Naive thymus-derived CD4-positive, alpha-beta T cell (primary cell): ENCODE measurements at regions not wholly inside any gene's neighbourhood (a gene's known extent, or its start where the extent isn't known, plus 50 kb on each side); places are given as distances from the start of the nearest gene placed in this dataset.

Experiments used
- ATAC-seq: fragments of 150-1000 bp; cut with Tn5 transposase; 2 replicates; pipeline ENCODE4 v1.10.0; 2021; ENCODE audit warnings: mild to moderate bottlenecking, moderate library complexity
- CTCF ChIA-PET: fragments of 350-600 bp; sonication (Branson Sonifier 250); formaldehyde crosslinking; loops from one replicate; lab custom pipeline; 2021; ENCODE audit warnings: antibody characterized with exemption; lab: Charles Lee
- POLR2A ChIA-PET: fragments of 350-600 bp; sonication (Branson Sonifier 250); formaldehyde crosslinking; loops from one replicate; lab custom pipeline; 2021; ENCODE audit warnings: antibody characterized with exemption, inconsistent platforms; lab: Charles Lee
- DNase-seq, 9 donors: peaks; one replicate each; pipeline versions ENCODE4 v3.0.0 to v3.0.0-alpha.2; 2020 to 2022; ENCODE audit warnings: mixed read lengths in 1 of 9
- H3K27ac ChIP-seq: one replicate; pipeline ENCODE4 v1.7.0; 2013; ENCODE audit warnings: mild to moderate bottlenecking, low read depth, low read length, moderate library complexity
- H3K27me3 ChIP-seq, 2 donors: one replicate each; pipeline ENCODE4 v1.7.0; 2013; ENCODE audit warnings: low read length in 2 of 2, mild to moderate bottlenecking in 2 of 2, moderate library complexity in 2 of 2; ENCODE audit not compliant: control insufficient read depth in 2 of 2, insufficient read depth in 2 of 2
- H3K36me3 ChIP-seq, 3 experiments: 1 replicate in 2 of 3; 2 replicates in 1 of 3; pipeline ENCODE4 v1.7.0; 2013; ENCODE audit warnings: low read length in 3 of 3, mild to moderate bottlenecking in 3 of 3, moderate library complexity in 1 of 3; ENCODE audit not compliant: insufficient read depth in 3 of 3, control insufficient read depth in 2 of 3
- H3K4me1 ChIP-seq, 2 donors: one replicate each; pipeline ENCODE4 v1.7.0; 2013; ENCODE audit warnings: low read length in 2 of 2, mild to moderate bottlenecking in 2 of 2, moderate library complexity in 1 of 2; ENCODE audit not compliant: control insufficient read depth in 2 of 2, insufficient read depth in 2 of 2
- H3K4me3 ChIP-seq: 2 replicates; pipeline ENCODE4 v1.7.0; 2013; ENCODE audit warnings: mild to moderate bottlenecking, low read length
- H3K9me3 ChIP-seq, 3 experiments: 1 replicate in 2 of 3; 2 replicates in 1 of 3; pipeline ENCODE4 v1.7.0; 2013; ENCODE audit warnings: low read length in 3 of 3; ENCODE audit not compliant: control insufficient read depth in 2 of 3
- H3K27ac Mint-ChIP-seq, 9 donors: one replicate each; pipeline ENCODE4 v1.8.0; 2020 to 2022; ENCODE audit warnings: mixed read lengths in 9 of 9, mild to moderate bottlenecking in 8 of 9, moderate library complexity in 5 of 9, inconsistent platforms in 2 of 9
- H3K27me3 Mint-ChIP-seq, 5 donors: one replicate each; pipeline ENCODE4 v1.8.0; 2021 to 2022; ENCODE audit warnings: mixed read lengths in 5 of 5, mild to moderate bottlenecking in 1 of 5
- H3K36me3 Mint-ChIP-seq, 5 donors: one replicate each; pipeline ENCODE4 v1.8.0; 2020 to 2022; ENCODE audit warnings: mixed read lengths in 5 of 5, mild to moderate bottlenecking in 3 of 5, inconsistent platforms in 1 of 5
- H3K4me1 Mint-ChIP-seq, 7 donors: one replicate each; pipeline ENCODE4 v1.8.0; 2020 to 2022; ENCODE audit warnings: mixed read lengths in 7 of 7, mild to moderate bottlenecking in 3 of 7, inconsistent platforms in 1 of 7
- H3K4me3 Mint-ChIP-seq, 10 donors: one replicate each; pipeline ENCODE4 v1.8.0; 2020 to 2022; ENCODE audit warnings: mild to moderate bottlenecking in 10 of 10, mixed read lengths in 10 of 10, moderate library complexity in 6 of 10, inconsistent platforms in 2 of 10
- H3K9me3 Mint-ChIP-seq, 11 donors: one replicate each; pipeline ENCODE4 v1.8.0; 2020 to 2022; ENCODE audit warnings: mixed read lengths in 11 of 11, mild to moderate bottlenecking in 4 of 11, inconsistent platforms in 1 of 11, moderate library complexity in 1 of 11
- intact Hi-C, 2 donors: fragments of 100-400 bp; cut with micrococcal nuclease; formaldehyde crosslinking; loops; one replicate each; pipeline ENCODE4 v1.15.1; 2023

DNA sequence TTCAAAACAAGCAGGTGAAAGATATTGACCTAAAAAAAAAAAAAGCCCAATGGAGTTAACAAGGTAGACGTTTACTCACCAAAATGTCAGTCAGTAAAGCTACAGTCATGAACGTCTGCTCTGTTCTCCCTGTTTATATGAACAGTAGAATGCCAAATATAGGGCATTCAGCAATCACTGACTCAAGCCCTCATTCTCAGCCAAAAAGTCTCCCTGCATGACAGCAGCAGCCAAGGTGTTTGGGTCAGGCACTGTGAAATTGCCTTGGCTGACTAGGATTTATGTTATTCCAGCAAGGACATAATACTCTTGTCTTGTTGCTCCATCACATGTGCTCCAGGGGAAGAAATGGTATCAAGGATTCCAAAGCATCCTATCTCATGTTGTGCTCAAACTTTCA lies 194.7 kb upstream of the RSPO3 start:
- ChIA-PET CTCF (no interaction called here), POLR2A (no interaction called here)
- H3K4me1 Mint-ChIP-seq = no peaks in the 10 kb centered on the region
- Histone ChIP-seq H3K4me1 (no peaks in the 10 kb centered on the region), H3K27me3 (no peaks in the 10 kb centered on the region), H3K27ac (no peak overlapping the region), H3K9me3 (no peaks in the 10 kb centered on the region), H3K36me3 (no peaks in the 10 kb centered on the region), H3K4me3 (no peak overlapping the region)
- no peak overlapping the region for H3K27ac Mint-ChIP-seq
- no peak overlapping the region for H3K4me3 Mint-ChIP-seq
- H3K9me3 Mint-ChIP-seq = no peaks in the 10 kb centered on the region
- H3K27me3 Mint-ChIP-seq = peaks cover 0 to 12% (median 0%) of the 10 kb centered on the region in 5 donors
- DNase-seq (no peak), ATAC-seq (no peak)
- H3K36me3 Mint-ChIP-seq = no peaks in the 10 kb centered on the region
- intact Hi-C loops = no loop called here

GRCh38 chr6:126926926-126927325 lies 191.5 kb upstream of the RSPO3 start:
- Histone ChIP-seq H3K27me3 (no peaks in the 10 kb centered on the region), H3K27ac (no peak overlapping the region), H3K4me1 (no peaks in the 10 kb centered on the region), H3K4me3 (no peak overlapping the region), H3K36me3 (no peaks in the 10 kb centered on the region), H3K9me3 (no peaks in the 10 kb centered on the region)
- intact Hi-C loops = no loop called here
- H3K4me3 Mint-ChIP-seq = no peak overlapping the region
- POLR2A ChIA-PET = no interaction called here
- ATAC-seq (no peak), DNase-seq (no peak)
- peaks cover 0 to 9% (median under 1%) of the 10 kb centered on the region in 5 donors for H3K27me3 Mint-ChIP-seq
- CTCF ChIA-PET = no interaction called here
- H3K4me1 Mint-ChIP-seq = no peaks in the 10 kb centered on the region
- no peaks in the 10 kb centered on the region for H3K36me3 Mint-ChIP-seq
- H3K9me3 Mint-ChIP-seq = no peaks in the 10 kb centered on the region
- H3K27ac Mint-ChIP-seq = no peak overlapping the region

GRCh38 chr6:126927841-126928240 lies 190.6 kb upstream of the RSPO3 start:
- ATAC-seq = no peak
- no peak for DNase-seq
- CTCF ChIA-PET = no interaction called here
- Histone ChIP-seq H3K4me3 (no peak overlapping the region), H3K9me3 (no peaks in the 10 kb centered on the region), H3K27ac (no peak overlapping the region), H3K36me3 (no peaks in the 10 kb centered on the region), H3K27me3 (no peaks in the 10 kb centered on the region), H3K4me1 (no peaks in the 10 kb centered on the region)
- POLR2A ChIA-PET = no interaction called here
- peaks cover 0 to 1% (median 0%) of the 10 kb centered on the region in 11 donors for H3K9me3 Mint-ChIP-seq
- no peak overlapping the region for H3K27ac Mint-ChIP-seq
- intact Hi-C loops = no loop called here
- H3K4me3 Mint-ChIP-seq = no peak overlapping the region
- H3K4me1 Mint-ChIP-seq = no peaks in the 10 kb centered on the region
- peaks cover 0 to 5% (median 0%) of the 10 kb centered on the region in 5 donors for H3K27me3 Mint-ChIP-seq
- no peaks in the 10 kb centered on the region for H3K36me3 Mint-ChIP-seq

DNA sequence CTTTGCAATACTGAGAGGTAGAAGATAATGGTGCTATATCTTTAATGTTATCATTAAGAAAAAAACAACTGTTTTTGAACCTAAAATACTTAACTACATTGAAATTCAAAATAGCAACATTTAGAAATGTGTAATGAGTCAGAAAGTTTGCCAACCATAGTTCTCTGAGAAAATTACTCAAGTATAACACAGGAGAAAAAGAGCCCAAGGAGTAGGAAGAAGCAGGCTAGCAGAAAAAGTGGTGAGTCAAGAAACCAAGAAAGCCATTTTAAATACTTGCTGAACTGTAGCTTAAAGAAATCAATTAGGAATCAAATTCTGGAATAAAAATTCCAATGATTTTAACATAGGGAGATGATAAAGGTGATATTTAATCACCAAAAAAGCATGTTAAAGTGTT lies 181.0 kb upstream of the RSPO3 start:
- Histone ChIP-seq H3K27ac (no peak overlapping the region), H3K4me3 (no peak overlapping the region), H3K36me3 (no peaks in the 10 kb centered on the region), H3K27me3 (no peaks in the 10 kb centered on the region), H3K9me3 (no peaks in the 10 kb centered on the region), H3K4me1 (no peaks in the 10 kb centered on the region)
- no peak for ATAC-seq
- CTCF ChIA-PET = no interaction called here
- no peak for DNase-seq
- Mint-ChIP-seq H3K36me3 (no peaks in the 10 kb centered on the region), H3K27me3 (peaks cover 0 to 4% (median 0%) of the 10 kb centered on the region in 5 donors), H3K4me1 (no peaks in the 10 kb centered on the region), H3K9me3 (peaks cover 0 to 4% (median 0%) of the 10 kb centered on the region in 11 donors), H3K4me3 (no peak overlapping the region), H3K27ac (no peak overlapping the region)
- intact Hi-C loops = no loop called here
- POLR2A ChIA-PET = no interaction called here

DNA sequence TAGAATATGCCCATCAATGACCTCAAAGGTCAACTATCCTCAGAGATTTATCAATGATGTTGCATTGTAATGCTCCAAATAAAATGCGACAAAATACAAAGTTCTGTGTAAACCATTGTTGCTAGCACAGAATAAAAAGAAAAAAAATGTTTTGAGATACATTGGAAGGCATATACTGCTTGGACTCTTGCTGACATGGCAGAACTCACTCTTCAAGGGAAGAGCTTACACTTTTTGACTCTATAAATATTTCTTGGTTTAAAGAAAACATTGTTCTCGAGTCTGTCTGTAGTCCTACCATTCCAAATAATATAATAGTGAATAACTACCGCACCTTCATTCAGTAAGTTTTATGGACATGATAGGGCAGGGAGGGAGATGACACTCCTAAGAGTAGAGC lies 178.7 kb upstream of the RSPO3 start:
- no peaks in the 10 kb centered on the region for H3K9me3 ChIP-seq
- H3K9me3 Mint-ChIP-seq = peaks cover 0 to 4% (median 0%) of the 10 kb centered on the region in 11 donors
- H3K4me1 Mint-ChIP-seq = no peaks in the 10 kb centered on the region
- DNase-seq (no peak), ATAC-seq (no peak)
- no peak overlapping the region for H3K4me3 Mint-ChIP-seq
- no peak overlapping the region for H3K27ac ChIP-seq
- H3K27ac Mint-ChIP-seq = no peak overlapping the region
- H3K4me1 ChIP-seq = no peaks in the 10 kb centered on the region
- no peaks in the 10 kb centered on the region for H3K27me3 ChIP-seq
- H3K36me3 Mint-ChIP-seq = no peaks in the 10 kb centered on the region
- ChIA-PET CTCF (no interaction called here), POLR2A (no interaction called here)
- peaks cover 0 to 8% (median 4%) of the 10 kb centered on the region in 5 donors for H3K27me3 Mint-ChIP-seq
- H3K36me3 ChIP-seq = no peaks in the 10 kb centered on the region
- intact Hi-C loops = no loop called here
- no peak overlapping the region for H3K4me3 ChIP-seq

- H3K27ac Mint-ChIP-seq = no peak overlapping the region
- H3K27ac ChIP-seq = no peak overlapping the region
- H3K36me3 Mint-ChIP-seq = no peaks in the 10 kb centered on the region
- H3K36me3 ChIP-seq = no peaks in the 10 kb centered on the region
- H3K4me3 Mint-ChIP-seq = no peak overlapping the region
- H3K9me3 ChIP-seq = no peaks in the 10 kb centered on the region
- DNase-seq (no peak), ATAC-seq (no peak)
- no peak overlapping the region for H3K4me3 ChIP-seq
- no peaks in the 10 kb centered on the region for H3K4me1 Mint-ChIP-seq
- H3K4me1 ChIP-seq = no peaks in the 10 kb centered on the region
- ChIA-PET POLR2A (no interaction called here), CTCF (no interaction called here)
- no peaks in the 10 kb centered on the region for H3K27me3 ChIP-seq
- peaks cover 0 to 8% (median 0%) of the 10 kb centered on the region in 5 donors for H3K27me3 Mint-ChIP-seq
- intact Hi-C loops = no loop called here
- H3K9me3 Mint-ChIP-seq = peaks cover 0 to 4% (median 0%) of the 10 kb centered on the region in 11 donors
These were observed 176.7 kb upstream of the RSPO3 start for GRCh38 chr6:126941751-126942150.

- Mint-ChIP-seq H3K27me3 (peaks cover 0 to 8% (median 5%) of the 10 kb centered on the region in 5 donors), H3K4me3 (no peak overlapping the region), H3K27ac (no peak overlapping the region), H3K4me1 (no peaks in the 10 kb centered on the region), H3K36me3 (no peaks in the 10 kb centered on the region), H3K9me3 (peaks cover 0 to 4% (median 0%) of the 10 kb centered on the region in 11 donors)
- intact Hi-C loops = no loop called here
- CTCF ChIA-PET = no interaction called here
- no peak overlapping the region for H3K27ac ChIP-seq
- H3K4me3 ChIP-seq = no peak overlapping the region
- no peaks in the 10 kb centered on the region for H3K27me3 ChIP-seq
- no peaks in the 10 kb centered on the region for H3K36me3 ChIP-seq
- POLR2A ChIA-PET = no interaction called here
- H3K9me3 ChIP-seq = no peaks in the 10 kb centered on the region
- no peak for ATAC-seq
- H3K4me1 ChIP-seq = no peaks in the 10 kb centered on the region
- DNase-seq = no peak
These were observed 174.0 kb upstream of the RSPO3 start for GRCh38 chr6:126944512-126944911.
